Testis (tissue), 2 donors: ENCODE measurements at regions not wholly inside any gene's neighbourhood (a gene's known extent, or its start where the extent isn't known, plus 50 kb on each side); places are given as distances from the start of the nearest gene placed in this dataset.

ENCODE experiments used
- POLR2A ChIP-seq: fragments of 450-650 bp; IDR thresholded peaks from one replicate; pipeline ENCODE4 v1.6.1; 2017; ENCODE audit warnings: antibody characterized with exemption, mild to moderate bottlenecking, moderate library complexity
- TF ChIP-seq, protein P1 (sequence below), 3 experiments: fragments of 450-650 bp in 2 of 3; fragments of 200-600 bp in 1 of 3; sonication (generic) in 1 of 3; IDR thresholded peaks; one replicate each; pipeline ENCODE4 v1.5.1; 2016 to 2019; ENCODE audit warnings: antibody characterized with exemption in 3 of 3, mild to moderate bottlenecking in 2 of 3, moderate library complexity in 1 of 3

GRCh38 chr5:116864157-116864837 is 289.7 kb upstream of the SEMA6A start:
- TF ChIP-seq, protein P1, sequence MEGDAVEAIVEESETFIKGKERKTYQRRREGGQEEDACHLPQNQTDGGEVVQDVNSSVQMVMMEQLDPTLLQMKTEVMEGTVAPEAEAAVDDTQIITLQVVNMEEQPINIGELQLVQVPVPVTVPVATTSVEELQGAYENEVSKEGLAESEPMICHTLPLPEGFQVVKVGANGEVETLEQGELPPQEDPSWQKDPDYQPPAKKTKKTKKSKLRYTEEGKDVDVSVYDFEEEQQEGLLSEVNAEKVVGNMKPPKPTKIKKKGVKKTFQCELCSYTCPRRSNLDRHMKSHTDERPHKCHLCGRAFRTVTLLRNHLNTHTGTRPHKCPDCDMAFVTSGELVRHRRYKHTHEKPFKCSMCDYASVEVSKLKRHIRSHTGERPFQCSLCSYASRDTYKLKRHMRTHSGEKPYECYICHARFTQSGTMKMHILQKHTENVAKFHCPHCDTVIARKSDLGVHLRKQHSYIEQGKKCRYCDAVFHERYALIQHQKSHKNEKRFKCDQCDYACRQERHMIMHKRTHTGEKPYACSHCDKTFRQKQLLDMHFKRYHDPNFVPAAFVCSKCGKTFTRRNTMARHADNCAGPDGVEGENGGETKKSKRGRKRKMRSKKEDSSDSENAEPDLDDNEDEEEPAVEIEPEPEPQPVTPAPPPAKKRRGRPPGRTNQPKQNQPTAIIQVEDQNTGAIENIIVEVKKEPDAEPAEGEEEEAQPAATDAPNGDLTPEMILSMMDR (IDR thresholded peaks at IDR 0.05) = no peak
- no peak for TF ChIP-seq POLR2A
